ENCODE measurements at regions not wholly inside any gene's neighbourhood (a gene's known extent, or its start where the extent isn't known, plus 50 kb on each side); places are given as distances from the start of the nearest gene placed in this dataset.

GRCh38 chr16:82229800-82230619, 60.0 kb upstream of the MPHOSPH6 start:
- DNase-seq (ENCODE audit: extremely low read depth in 1 of 11, low read depth in 9 of 11, low spot score in 4 of 11): peak; percentile 39 to 62 (median 52)

GRCh38 chr16:82226327-82226726, 56.3 kb upstream of the MPHOSPH6 start:
- no peak for DNase-seq (ENCODE audit: extremely low read depth in 1 of 11, low read depth in 9 of 11, low spot score in 4 of 11)

- no peak for DNase-seq (ENCODE audit: extremely low read depth in 1 of 11, low read depth in 9 of 11, low spot score in 4 of 11)
Measured at GRCh38 chr16:82224821-82225220, 54.8 kb upstream of the MPHOSPH6 start.

- no peak for DNase-seq (ENCODE audit: extremely low read depth in 1 of 11, low read depth in 9 of 11, low spot score in 4 of 11)
Measured at GRCh38 chr16:82220541-82220940, 50.5 kb upstream of the MPHOSPH6 start.
